EL (cell line): ENCODE measurements at regions not wholly inside any gene's neighbourhood (a gene's known extent, or its start where the extent isn't known, plus 50 kb on each side); places are given as distances from the start of the nearest gene placed in this dataset.

Experiments used
- DNase-seq: peaks from one replicate; pipeline ENCODE4 v3.0.0-alpha.2; 2016

GRCh38 chr22:23000657-23001347 lies 69.5 kb upstream of the GNAZ start:
- DNase-seq, result no peak

DNA sequence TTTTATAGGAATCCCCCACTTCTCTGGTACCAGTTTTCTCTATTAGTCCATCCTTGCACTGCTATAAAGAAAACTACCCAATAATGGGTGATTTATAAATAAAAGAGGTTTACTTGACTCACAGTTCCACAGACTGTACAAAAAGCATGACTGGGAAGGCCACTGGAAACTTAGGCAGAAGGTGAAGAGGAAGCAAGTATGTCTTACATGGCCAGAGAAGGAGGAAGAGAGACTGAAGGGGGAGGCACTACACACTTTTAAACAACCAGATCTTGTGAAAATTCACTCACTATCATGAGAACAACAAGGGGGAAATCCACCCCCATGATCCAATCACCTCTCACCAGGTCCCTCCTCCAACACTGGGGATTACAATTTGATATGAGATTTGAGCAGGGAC lies 68.9 kb upstream of the GNAZ start:
- no peak for DNase-seq

GRCh38 chr22:23002612-23003180 lies 67.6 kb upstream of the GNAZ start:
- no peak for DNase-seq

DNA sequence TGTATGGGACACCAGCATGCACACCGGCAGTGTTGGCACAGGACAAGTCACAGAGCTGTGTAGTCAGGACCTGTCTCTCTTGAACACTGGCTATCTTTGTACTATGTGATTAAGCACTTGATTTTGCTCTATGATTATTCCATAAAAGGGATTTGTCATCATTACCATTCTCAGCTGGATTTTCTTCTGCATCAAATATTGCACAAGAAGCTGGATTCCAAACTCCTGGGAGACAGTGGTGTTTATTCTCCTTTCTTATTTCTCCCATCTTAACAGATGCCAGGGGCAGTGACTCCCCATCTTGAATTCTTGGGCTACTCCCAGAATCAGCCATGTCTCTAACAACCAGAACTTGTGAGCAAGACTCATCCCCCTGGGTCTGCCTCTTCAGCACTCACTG lies 62.5 kb upstream of the GNAZ start:
- no peak for DNase-seq

GRCh38 chr22:23008896-23009295 lies 61.4 kb upstream of the GNAZ start:
- no peak for DNase-seq
